H1 (cell line): ENCODE measurements at regions not wholly inside any gene's neighbourhood (a gene's known extent, or its start where the extent isn't known, plus 50 kb on each side); places are given as distances from the start of the nearest gene placed in this dataset.

Experiments used
- FOSL1 ChIP-seq: IDR thresholded peaks from 2 replicates; pipeline ENCODE4 v1.6.1; 2011; ENCODE audit warnings: mild to moderate bottlenecking, low read depth, low read length, moderate library complexity; ENCODE audit not compliant: insufficient read depth
- POLR2A ChIP-seq, 2 experiments: IDR thresholded peaks; 1 replicate in 1 of 2; 2 replicates in 1 of 2; pipeline ENCODE4 v1.6.1; 2011; ENCODE audit warnings: low read depth in 2 of 2, low read length in 2 of 2, mild to moderate bottlenecking in 2 of 2; ENCODE audit errors: control extremely low read depth in 1 of 2
- YY1 ChIP-seq: IDR thresholded peaks from 2 replicates; pipeline ENCODE4 v1.6.1; 2011; ENCODE audit warnings: low read depth, mild to moderate bottlenecking, low read length
- TF ChIP-seq, protein P1 (sequence below), 3 experiments: IDR thresholded peaks; 1 replicate in 2 of 3; 2 replicates in 1 of 3; pipeline versions ENCODE4 v1.5.1 to v1.6.1; 2011; ENCODE audit warnings: low read length in 3 of 3, mild to moderate bottlenecking in 3 of 3, inconsistent platforms in 2 of 3, low read depth in 1 of 3, moderate library complexity in 1 of 3; ENCODE audit not compliant: insufficient read depth in 1 of 3; ENCODE audit errors: control extremely low read depth in 1 of 3

GRCh38 chr1:38347446-38348175, 301.0 kb upstream of the POU3F1 start:
- TF ChIP-seq YY1 (no peak), FOSL1 (no peak), POLR2A (IDR thresholded peaks at IDR 0.05; ENCODE audit: control extremely low read depth in 1 of 2, low read depth in 2 of 2, low read length in 2 of 2) (no peak)
- TF ChIP-seq, protein P1, sequence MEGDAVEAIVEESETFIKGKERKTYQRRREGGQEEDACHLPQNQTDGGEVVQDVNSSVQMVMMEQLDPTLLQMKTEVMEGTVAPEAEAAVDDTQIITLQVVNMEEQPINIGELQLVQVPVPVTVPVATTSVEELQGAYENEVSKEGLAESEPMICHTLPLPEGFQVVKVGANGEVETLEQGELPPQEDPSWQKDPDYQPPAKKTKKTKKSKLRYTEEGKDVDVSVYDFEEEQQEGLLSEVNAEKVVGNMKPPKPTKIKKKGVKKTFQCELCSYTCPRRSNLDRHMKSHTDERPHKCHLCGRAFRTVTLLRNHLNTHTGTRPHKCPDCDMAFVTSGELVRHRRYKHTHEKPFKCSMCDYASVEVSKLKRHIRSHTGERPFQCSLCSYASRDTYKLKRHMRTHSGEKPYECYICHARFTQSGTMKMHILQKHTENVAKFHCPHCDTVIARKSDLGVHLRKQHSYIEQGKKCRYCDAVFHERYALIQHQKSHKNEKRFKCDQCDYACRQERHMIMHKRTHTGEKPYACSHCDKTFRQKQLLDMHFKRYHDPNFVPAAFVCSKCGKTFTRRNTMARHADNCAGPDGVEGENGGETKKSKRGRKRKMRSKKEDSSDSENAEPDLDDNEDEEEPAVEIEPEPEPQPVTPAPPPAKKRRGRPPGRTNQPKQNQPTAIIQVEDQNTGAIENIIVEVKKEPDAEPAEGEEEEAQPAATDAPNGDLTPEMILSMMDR (IDR thresholded peaks at IDR 0.05; ENCODE audit: control extremely low read depth in 1 of 3, insufficient read depth in 1 of 3, low read depth in 1 of 3, low read length in 3 of 3), result no peak
